ENCODE measurements at regions not wholly inside any gene's neighbourhood (a gene's known extent, or its start where the extent isn't known, plus 50 kb on each side); places are given as distances from the start of the nearest gene placed in this dataset.

DNA sequence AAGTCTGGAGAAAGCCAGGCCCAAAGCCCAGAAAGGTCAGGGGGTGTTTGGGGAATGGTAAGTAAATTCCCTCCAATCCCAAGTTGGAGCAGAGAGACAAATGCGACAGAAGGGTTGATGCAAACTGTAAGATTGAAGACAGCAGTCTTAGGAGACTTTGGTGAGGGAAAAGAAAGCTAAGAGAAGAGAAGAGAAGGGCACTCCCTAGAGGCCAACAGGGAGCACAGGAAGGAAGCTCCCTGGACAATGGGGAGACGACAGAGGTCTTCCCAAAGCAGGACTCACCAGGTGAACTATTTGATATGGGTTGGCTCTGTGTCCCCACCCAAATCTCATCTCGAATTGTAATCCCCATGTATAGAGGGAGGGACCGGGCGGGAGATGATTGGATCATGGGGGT lies 151.5 kb downstream of the KIF20B start:
- TF ChIP-seq CTCF (IDR thresholded peaks at IDR 0.05) (no peak), POLR2A (IDR thresholded peaks at IDR 0.05) (no peak)
